ENCODE measurements at regions not wholly inside any gene's neighbourhood (a gene's known extent, or its start where the extent isn't known, plus 50 kb on each side); places are given as distances from the start of the nearest gene placed in this dataset.

DNA sequence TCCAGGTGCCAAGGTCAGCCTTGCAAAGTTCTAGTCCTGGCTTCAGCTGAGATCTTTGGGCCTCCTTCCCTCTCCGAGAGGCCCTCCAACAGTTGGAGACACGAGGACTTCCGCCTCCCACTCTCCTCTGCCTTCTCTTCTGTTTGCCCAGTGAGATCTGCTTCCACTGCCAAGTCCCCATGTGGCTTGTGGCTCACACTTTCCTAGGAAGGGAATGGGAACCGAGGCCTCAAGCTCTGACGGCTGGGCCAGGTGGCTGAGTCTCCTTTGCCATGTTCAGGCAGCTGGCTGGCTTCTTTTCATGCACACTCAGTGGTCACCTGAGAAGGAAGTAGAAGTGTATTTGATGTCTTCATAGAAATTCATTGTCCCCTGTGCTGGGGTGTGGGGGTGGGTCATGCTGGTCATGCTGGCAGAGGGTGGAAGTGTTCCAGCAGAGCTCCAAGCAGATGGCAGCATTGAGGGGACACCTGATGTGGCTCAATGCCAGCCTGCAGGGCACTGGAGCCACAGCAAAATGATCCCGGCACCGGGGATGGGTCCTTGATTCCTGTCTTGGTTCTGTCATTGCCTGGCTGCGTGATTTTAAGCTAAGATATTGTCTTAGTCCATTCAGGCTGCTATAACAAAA lies 130.4 kb downstream of the ADAMTS15 start:
- Histone ChIP-seq H2BK12ac (ENCODE audit: insufficient read length, low read depth, low read length) (no peak overlapping the region), H3K9ac (ENCODE audit: extremely low read depth, insufficient read length, low read length) (no peak overlapping the region), H4K8ac (replicated peaks; ENCODE audit: insufficient read length, low read depth, low read length) (no peak overlapping the region), H3K14ac (ENCODE audit: insufficient read depth, low read length) (no peak overlapping the region; the same call in 1 of the 2 replicates), H2AFZ (ENCODE audit: low read length) (no peak overlapping the region), H4K5ac (ENCODE audit: insufficient read length, low read depth, low read length) (no peak overlapping the region), H4K91ac (ENCODE audit: insufficient read length, low read depth, low read length) (no peak overlapping the region), H3K79me2 (ENCODE audit: insufficient read depth, low read length) (no peaks in the 10 kb centered on the region), H3T11ph (ENCODE audit: low read length) (no peak overlapping the region), H3K56ac (ENCODE audit: insufficient read length, low read depth, low read length) (no peak overlapping the region), H2BK15ac (ENCODE audit: low read depth, low read length) (no peak overlapping the region), H3K27ac (ENCODE audit: insufficient read length, low read depth, low read length) (no peak overlapping the region), H3K4me2 (ENCODE audit: insufficient read depth, insufficient read length, low read length) (no peak overlapping the region), H3K79me1 (ENCODE audit: insufficient read depth, low read depth, low read length, poor library complexity, severe bottlenecking) (no peaks in the 10 kb centered on the region), H3K4me1 (ENCODE audit: insufficient read depth, low read length) (peaks cover 7% of the 10 kb centered on the region; the same call in 1 of the 2 replicates), H2BK120ac (ENCODE audit: low read depth, low read length, poor library complexity, severe bottlenecking) (no peak overlapping the region), H3K23ac (ENCODE audit: insufficient read length, low read depth, low read length) (no peak overlapping the region), H3K23me2 (ENCODE audit: insufficient read length, low read depth, low read length, poor library complexity, severe bottlenecking) (no peaks in the 10 kb centered on the region), H2BK20ac (ENCODE audit: low read depth, low read length, poor library complexity, severe bottlenecking) (no peak overlapping the region), H3K9me3 (ENCODE audit: control insufficient read depth, low read depth, low read length) (no peaks in the 10 kb centered on the region), H2AK5ac (ENCODE audit: insufficient read length, low read length) (no peak overlapping the region), H3K4ac (ENCODE audit: low read depth, low read length) (no peak overlapping the region), H2BK5ac (ENCODE audit: insufficient read length, low read length) (no peak overlapping the region), H3K27me3 (ENCODE audit: insufficient read depth, low read length) (no peaks in the 10 kb centered on the region), H3K18ac (ENCODE audit: insufficient read length, low read depth, low read length) (no peak overlapping the region), H4K20me1 (ENCODE audit: control insufficient read depth, insufficient read depth, insufficient read length) (no peaks in the 10 kb centered on the region)
- DNase-seq = no peak
- Mint-ChIP-seq H3K9me3 (no peaks in the 10 kb centered on the region; a peak in 1 of 5 replicates), H3K4me3 (no peak overlapping the region), H3K4me1 (peaks cover 16 to 26% of the 10 kb centered on the region in 2 experiments), H3K27me3 (ENCODE audit: low read depth) (peaks cover 8% of the 10 kb centered on the region), H3K27ac (peak overlapping the region in 1 of 3 experiments; percentile 29; a peak in 2 of 7 replicates), H3K36me3 (ENCODE audit: insufficient read depth in 1 of 3, low read depth in 3 of 3) (no peaks in the 10 kb centered on the region; a peak in 2 of 7 replicates)
- no CpG with 5 or more reads among the region's 8 CpGs for WGBS (ENCODE audit: extremely low coverage, insufficient read length, low lambda C conversion rate)
- TF ChIP-seq, protein P1, sequence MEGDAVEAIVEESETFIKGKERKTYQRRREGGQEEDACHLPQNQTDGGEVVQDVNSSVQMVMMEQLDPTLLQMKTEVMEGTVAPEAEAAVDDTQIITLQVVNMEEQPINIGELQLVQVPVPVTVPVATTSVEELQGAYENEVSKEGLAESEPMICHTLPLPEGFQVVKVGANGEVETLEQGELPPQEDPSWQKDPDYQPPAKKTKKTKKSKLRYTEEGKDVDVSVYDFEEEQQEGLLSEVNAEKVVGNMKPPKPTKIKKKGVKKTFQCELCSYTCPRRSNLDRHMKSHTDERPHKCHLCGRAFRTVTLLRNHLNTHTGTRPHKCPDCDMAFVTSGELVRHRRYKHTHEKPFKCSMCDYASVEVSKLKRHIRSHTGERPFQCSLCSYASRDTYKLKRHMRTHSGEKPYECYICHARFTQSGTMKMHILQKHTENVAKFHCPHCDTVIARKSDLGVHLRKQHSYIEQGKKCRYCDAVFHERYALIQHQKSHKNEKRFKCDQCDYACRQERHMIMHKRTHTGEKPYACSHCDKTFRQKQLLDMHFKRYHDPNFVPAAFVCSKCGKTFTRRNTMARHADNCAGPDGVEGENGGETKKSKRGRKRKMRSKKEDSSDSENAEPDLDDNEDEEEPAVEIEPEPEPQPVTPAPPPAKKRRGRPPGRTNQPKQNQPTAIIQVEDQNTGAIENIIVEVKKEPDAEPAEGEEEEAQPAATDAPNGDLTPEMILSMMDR (conservative IDR thresholded peaks at IDR 0.05) = no peak

All from H9 (cell line).